HG03064 (cell line): ENCODE measurements at regions not wholly inside any gene's neighbourhood (a gene's known extent, or its start where the extent isn't known, plus 50 kb on each side); places are given as distances from the start of the nearest gene placed in this dataset.
A peak's percentile ranks its signal among the peaks of the same experiment; 100 is the strongest.
"Not testable (repeated sequence)": the region's sequence is repeated elsewhere in the genome, so short reads cannot be mapped to it uniquely, and the experiment has no call there.

Experiments
- ATAC-seq: cut with Tn5 transposase; IDR thresholded peaks from one replicate; pipeline ENCODE4 v1.9.1; 2021; ENCODE audit warnings: low read depth; ENCODE audit not compliant: unreplicated experiment

GRCh38 chr6:116982401-116982800 is 105.4 kb downstream of the RFX6 start:
- no peak for ATAC-seq

DNA sequence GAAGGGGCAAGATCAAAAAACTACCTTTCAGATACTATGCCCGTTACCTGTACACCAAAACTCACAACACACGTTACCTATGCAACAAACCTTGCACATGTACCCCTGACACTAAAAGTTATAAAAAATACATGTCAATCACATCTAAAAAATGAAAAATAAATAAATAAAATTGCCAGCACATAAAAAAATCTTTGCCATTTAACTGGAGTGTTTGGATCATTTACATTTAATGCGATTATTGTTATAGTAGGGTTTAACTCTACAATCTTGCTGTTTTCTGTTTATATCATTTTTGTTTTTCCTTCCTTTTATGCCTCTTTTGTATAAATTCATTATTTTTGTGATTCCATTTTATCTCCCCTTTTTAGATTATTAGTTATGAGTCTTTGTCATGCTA is 106.3 kb downstream of the RFX6 start:
- no peak for ATAC-seq

- ATAC-seq: no peak
Measured at GRCh38 chr6:116986819-116987218, 109.8 kb downstream of the RFX6 start.

GRCh38 chr6:116990679-116991078 is 113.6 kb downstream of the RFX6 start:
- ATAC-seq: no peak

- no peak for ATAC-seq
Measured at GRCh38 chr6:116992546-116992945, 115.5 kb downstream of the RFX6 start.

- ATAC-seq: no peak
Measured at GRCh38 chr6:116994447-116994846, 117.4 kb downstream of the RFX6 start.

DNA sequence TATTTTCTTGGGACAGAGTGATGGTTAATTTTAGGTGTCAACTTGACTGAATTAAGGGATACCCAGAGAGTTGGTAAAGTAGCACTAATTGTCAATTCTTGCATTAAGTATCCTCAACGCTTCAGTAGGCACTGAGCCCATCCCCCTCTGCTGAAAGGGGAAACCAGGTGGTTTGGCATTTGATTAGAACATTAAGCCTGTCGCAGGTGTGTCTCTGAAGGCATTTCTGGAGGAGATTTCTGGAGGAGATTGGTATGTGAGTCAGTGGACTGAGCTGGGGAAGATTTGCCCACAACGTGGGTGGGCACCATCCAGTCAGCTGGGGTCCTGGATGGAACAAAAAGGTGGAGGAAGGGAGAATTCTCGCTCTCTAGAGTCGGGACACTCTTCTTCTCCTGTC is 119.8 kb downstream of the RFX6 start:
- ATAC-seq: no peak

DNA sequence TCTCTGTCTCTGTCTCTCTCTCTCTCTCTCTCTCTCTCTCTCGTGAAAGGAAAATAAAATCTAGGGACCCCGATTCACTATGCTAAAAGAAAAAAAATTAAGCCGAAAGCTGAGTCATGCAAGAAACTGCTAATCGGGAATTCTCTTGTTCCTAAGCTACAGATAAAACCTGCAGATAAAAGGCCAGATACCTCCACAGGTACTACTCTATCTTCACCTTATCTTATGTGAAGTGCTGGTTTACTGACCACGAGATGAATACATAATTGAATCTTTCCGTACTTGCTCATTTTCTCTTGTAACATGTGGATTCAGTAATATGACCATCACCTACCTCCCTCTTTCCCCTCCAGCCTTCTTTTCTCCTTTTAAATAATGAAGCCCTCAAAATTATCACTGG is 120.5 kb downstream of the RFX6 start:
- ATAC-seq: no peak

- no peak for ATAC-seq
Measured at GRCh38 chr6:117007659-117008058, 130.6 kb downstream of the RFX6 start.

- peak; percentile 65 for ATAC-seq
Measured at GRCh38 chr6:117008618-117009017, 131.6 kb downstream of the RFX6 start.

- not testable (repeated sequence) for ATAC-seq
Measured at GRCh38 chr6:117014641-117015473, 137.8 kb downstream of the RFX6 start.

- not testable (repeated sequence) for ATAC-seq
Measured at GRCh38 chr6:117015474-117015804, 138.4 kb downstream of the RFX6 start.

DNA sequence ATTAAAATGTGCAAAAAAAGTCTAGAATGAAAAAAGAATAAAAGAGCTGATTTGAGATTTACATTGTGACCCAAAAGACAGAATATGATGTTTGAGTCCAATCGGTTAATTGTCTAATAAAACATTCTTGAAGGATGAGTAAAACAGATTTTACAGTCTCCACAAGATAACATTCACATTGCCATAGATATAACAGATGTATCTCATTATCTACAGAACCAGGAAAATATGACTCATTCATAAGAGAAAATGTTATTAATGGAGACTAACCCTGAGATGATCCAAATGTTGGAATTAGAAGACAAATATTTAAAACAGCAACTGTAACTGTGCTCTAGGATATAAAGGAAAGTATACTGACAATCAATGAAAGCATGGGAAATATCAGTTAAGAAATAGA is 141.7 kb downstream of the RFX6 start:
- no peak for ATAC-seq

DNA sequence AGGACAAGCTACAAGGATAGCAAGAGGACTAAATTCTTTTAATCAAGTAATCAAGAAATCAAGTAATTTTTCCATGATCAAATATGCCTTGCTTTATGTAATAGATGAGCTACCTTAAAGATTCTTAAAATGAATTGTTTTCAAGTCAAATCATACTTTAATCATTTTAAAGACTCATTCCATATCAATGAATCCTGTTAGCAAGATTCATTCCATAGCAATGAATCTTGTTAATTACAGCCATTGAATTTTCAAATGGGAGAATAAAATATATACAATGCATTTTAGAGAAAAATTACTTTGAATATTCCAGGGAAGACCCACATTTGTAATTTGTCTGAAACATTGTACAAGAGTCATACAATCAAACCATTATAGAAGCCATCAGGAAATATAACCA is 145.7 kb downstream of the RFX6 start:
- no peak for ATAC-seq

DNA sequence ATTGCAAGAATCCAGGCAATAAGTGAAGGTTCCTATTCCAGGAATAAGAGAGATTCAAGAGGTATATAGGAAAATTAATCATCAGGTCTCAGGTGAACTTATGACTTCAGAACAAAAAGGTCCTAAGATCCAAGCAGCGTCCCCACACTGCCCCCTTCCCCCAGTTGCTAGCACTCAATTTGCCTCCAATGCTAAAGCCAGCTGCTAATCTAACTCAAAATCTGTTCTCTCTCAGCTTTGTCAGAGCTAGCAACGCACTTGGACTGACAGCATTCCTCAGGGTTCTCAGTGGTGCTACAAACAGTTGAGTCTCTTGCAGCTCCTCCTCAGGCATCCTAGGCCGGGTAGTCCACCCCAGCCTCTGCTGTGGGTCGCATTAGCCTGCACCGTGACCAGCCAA is 148.3 kb downstream of the RFX6 start:
- no peak for ATAC-seq

- no peak for ATAC-seq
Measured at GRCh38 chr6:117028256-117028655, 151.2 kb downstream of the RFX6 start.

DNA sequence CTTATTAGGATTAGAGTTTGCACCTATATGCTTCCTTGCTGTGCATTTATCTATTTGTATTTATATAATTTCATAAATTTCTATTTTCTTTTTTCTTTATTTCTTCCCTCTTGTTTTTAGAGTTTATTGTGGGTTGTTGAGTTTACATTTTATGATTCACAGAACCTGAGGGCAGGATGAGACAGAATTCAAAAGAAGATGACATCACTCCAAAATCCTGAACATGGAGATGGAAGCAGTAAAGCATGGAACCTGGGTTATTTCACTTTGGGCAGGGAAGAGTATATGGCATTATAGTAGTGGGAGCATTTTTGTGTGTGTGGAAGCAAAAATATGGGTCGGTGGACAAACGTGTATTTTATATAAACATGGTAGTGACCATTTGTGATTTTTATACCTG is 157.5 kb downstream of the RFX6 start:
- no peak for ATAC-seq

DNA sequence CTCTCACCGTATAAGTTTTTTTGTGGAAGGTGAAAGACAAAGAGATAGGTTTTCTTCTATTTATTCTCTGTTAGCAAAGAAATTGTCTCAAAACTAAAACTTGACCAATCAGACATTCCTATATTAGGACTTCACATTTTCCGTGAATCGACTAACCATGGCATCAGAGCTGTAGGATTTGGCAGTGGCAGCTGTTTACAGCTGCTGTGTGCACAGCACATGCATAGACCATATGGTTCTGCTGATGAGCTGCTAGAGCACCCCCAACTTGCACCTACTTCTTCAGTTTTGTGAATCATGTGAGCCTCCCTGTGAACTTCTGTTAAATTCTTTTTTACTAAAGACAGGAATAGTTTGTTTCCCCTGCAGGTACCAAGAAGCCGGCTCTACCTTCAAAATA is 157.9 kb downstream of the RFX6 start:
- no peak for ATAC-seq

DNA sequence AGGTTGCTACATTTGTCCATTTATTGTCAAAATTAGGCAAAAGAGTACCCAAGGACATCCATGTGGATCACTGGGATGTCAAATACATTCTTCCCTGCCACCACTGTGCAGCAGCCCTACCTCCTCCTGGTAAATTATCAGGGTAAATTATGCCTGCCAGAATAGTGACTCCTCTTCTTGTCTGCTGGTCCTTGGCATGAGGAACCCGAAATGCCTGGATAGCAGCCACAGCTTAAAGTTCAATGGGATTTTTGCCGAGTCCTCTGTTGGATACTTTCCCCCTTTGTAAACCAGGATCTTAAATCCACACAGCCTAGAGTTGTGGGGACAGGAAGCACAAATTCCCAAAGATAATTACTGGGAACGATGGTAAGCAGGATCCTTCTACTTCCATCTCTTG is 173.3 kb downstream of the RFX6 start:
- no peak for ATAC-seq

- ATAC-seq: no peak
Measured at GRCh38 chr6:117072134-117072533, 193.2 kb upstream of the VGLL2 start.

DNA sequence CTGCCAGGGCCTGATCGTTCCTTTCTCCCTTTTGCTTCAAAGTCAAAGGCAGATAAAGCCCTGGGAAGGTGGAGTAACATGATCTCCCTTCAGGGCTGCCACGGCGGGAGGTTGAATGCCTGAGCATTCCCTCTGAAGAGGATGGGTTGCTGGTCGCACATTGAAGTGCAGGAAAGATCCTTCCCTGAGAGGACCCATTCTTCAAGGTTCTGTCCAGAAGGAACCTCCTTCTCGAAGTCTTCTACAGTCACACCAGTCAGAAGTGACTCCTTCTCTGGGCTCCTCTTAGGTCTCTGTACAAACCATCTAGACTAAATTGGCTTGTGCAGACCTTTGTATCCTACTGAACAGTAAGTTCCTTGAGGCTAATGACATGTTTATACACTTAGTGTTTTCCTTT is 192.6 kb upstream of the VGLL2 start:
- ATAC-seq: no peak

DNA sequence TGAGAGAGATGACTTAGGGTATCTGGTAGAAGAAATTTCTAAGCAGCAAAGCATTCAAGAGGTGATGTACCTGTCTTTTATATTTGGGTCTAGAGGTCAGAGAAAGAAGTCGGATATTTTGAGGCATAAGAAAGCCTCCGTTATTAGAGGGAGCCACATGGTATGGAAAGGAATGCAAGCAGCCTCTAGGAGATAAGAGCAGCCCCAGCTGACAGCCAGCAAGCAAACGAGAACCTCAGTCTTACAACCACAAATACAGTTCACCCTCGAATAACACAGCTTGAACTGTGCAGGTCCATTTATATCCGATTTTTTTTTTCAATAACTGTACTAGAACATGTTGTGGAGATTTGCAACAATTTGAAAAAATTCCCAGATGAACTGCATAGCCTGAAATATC is 190.7 kb upstream of the VGLL2 start:
- ATAC-seq: no peak

GRCh38 chr6:117075218-117075617 is 190.1 kb upstream of the VGLL2 start:
- ATAC-seq: no peak
